Stimulated activated CD4-positive, alpha-beta T cell treated with anti-CD3 and anti-CD28 coated beads, Interleukin-4, amount 100 ng/mL, for 24 hours (primary cell): ENCODE measurements at regions not wholly inside any gene's neighbourhood (a gene's known extent, or its start where the extent isn't known, plus 50 kb on each side); places are given as distances from the start of the nearest gene placed in this dataset.

Experiments
- DNase-seq: peaks from one replicate; pipeline ENCODE4 v3.0.0-alpha.2; 2020

GRCh38 chr9:134276453-134277245 lies 49.6 kb upstream of the RXRA start:
- no peak for DNase-seq
